ENCODE measurements at regions not wholly inside any gene's neighbourhood (a gene's known extent, or its start where the extent isn't known, plus 50 kb on each side); places are given as distances from the start of the nearest gene placed in this dataset.
"Not testable (repeated sequence)": the region's sequence is repeated elsewhere in the genome, so short reads cannot be mapped to it uniquely, and the experiment has no call there.

GRCh38 chr12:115813256-115813655 lies 464.2 kb downstream of the MED13L start:
- H3K4me3 Mint-ChIP-seq, result no peak overlapping the region
- H3K4me1 Mint-ChIP-seq (ENCODE audit: low read depth), result no peaks in the 10 kb centered on the region
- intact Hi-C loops (cut with micrococcal nuclease), result no loop called here
- H3K27ac Mint-ChIP-seq, result no peak overlapping the region
- H3K36me3 Mint-ChIP-seq (ENCODE audit: low read depth), result no peaks in the 10 kb centered on the region
- peaks cover 1% of the 10 kb centered on the region for H3K27me3 Mint-ChIP-seq
- H3K9me3 Mint-ChIP-seq, result no peaks in the 10 kb centered on the region

GRCh38 chr12:115811929-115812328 lies 465.6 kb downstream of the MED13L start:
- intact Hi-C loops (cut with micrococcal nuclease), result no loop called here
- Mint-ChIP-seq H3K27ac (no peak overlapping the region), H3K9me3 (no peaks in the 10 kb centered on the region), H3K27me3 (peaks cover 1% of the 10 kb centered on the region), H3K4me3 (no peak overlapping the region), H3K36me3 (ENCODE audit: low read depth) (no peaks in the 10 kb centered on the region), H3K4me1 (ENCODE audit: low read depth) (no peaks in the 10 kb centered on the region)

GRCh38 chr12:115811045-115811444 lies 466.4 kb downstream of the MED13L start:
- Mint-ChIP-seq H3K4me3 (no peak overlapping the region), H3K27ac (no peak overlapping the region), H3K27me3 (peaks cover 1% of the 10 kb centered on the region), H3K9me3 (no peaks in the 10 kb centered on the region), H3K36me3 (ENCODE audit: low read depth) (no peaks in the 10 kb centered on the region), H3K4me1 (ENCODE audit: low read depth) (no peaks in the 10 kb centered on the region)
- intact Hi-C loops (cut with micrococcal nuclease), result no loop called here

- no peaks in the 10 kb centered on the region for H3K9me3 Mint-ChIP-seq
- peaks cover 3% of the 10 kb centered on the region for H3K27me3 Mint-ChIP-seq
- H3K27ac Mint-ChIP-seq, result no peak overlapping the region
- H3K4me3 Mint-ChIP-seq, result no peak overlapping the region
- intact Hi-C loops (cut with micrococcal nuclease), result no loop called here
- no peaks in the 10 kb centered on the region for H3K4me1 Mint-ChIP-seq (ENCODE audit: low read depth)
- H3K36me3 Mint-ChIP-seq (ENCODE audit: low read depth), result no peaks in the 10 kb centered on the region
These were observed 467.2 kb downstream of the MED13L start for GRCh38 chr12:115810122-115810901.

- H3K36me3 Mint-ChIP-seq (ENCODE audit: low read depth), result no peaks in the 10 kb centered on the region
- peaks cover 1% of the 10 kb centered on the region for H3K27me3 Mint-ChIP-seq
- no peaks in the 10 kb centered on the region for H3K9me3 Mint-ChIP-seq
- H3K4me1 Mint-ChIP-seq (ENCODE audit: low read depth), result no peaks in the 10 kb centered on the region
- intact Hi-C loops (cut with micrococcal nuclease), result no loop called here
- H3K4me3 Mint-ChIP-seq, result no peak overlapping the region
- no peak overlapping the region for H3K27ac Mint-ChIP-seq
These were observed 471.5 kb downstream of the MED13L start for GRCh38 chr12:115806000-115806399.

- Mint-ChIP-seq H3K36me3 (ENCODE audit: low read depth) (no peaks in the 10 kb centered on the region), H3K4me3 (no peak overlapping the region), H3K27me3 (peaks cover 3% of the 10 kb centered on the region), H3K27ac (no peak overlapping the region), H3K4me1 (ENCODE audit: low read depth) (no peaks in the 10 kb centered on the region), H3K9me3 (no peaks in the 10 kb centered on the region)
- intact Hi-C loops (cut with micrococcal nuclease), result no loop called here
These were observed 474.7 kb downstream of the MED13L start for GRCh38 chr12:115802767-115803166.

- no peaks in the 10 kb centered on the region for H3K36me3 Mint-ChIP-seq (ENCODE audit: low read depth)
- no peak overlapping the region for H3K4me3 Mint-ChIP-seq
- H3K27ac Mint-ChIP-seq, result no peak overlapping the region
These were observed 475.6 kb downstream of the MED13L start for GRCh38 chr12:115801871-115802270.

GRCh38 chr12:115799610-115800009 lies 477.9 kb downstream of the MED13L start:
- intact Hi-C loops (cut with micrococcal nuclease), result no loop called here
- Mint-ChIP-seq H3K27me3 (peaks cover 2% of the 10 kb centered on the region), H3K9me3 (no peaks in the 10 kb centered on the region), H3K36me3 (ENCODE audit: low read depth) (no peaks in the 10 kb centered on the region), H3K4me3 (no peak overlapping the region), H3K4me1 (ENCODE audit: low read depth) (no peaks in the 10 kb centered on the region), H3K27ac (no peak overlapping the region)

More at GRCh38 chr12:115801871-115802270, 475.6 kb downstream of the MED13L start:
- Mint-ChIP-seq H3K4me1 (ENCODE audit: low read depth) (no peaks in the 10 kb centered on the region), H3K9me3 (no peaks in the 10 kb centered on the region), H3K27me3 (peaks cover 3% of the 10 kb centered on the region)
- intact Hi-C loops (cut with micrococcal nuclease), result no loop called here

GRCh38 chr12:115798309-115798917 lies 479.1 kb downstream of the MED13L start:
- Mint-ChIP-seq H3K27me3 (peaks cover 2% of the 10 kb centered on the region), H3K9me3 (no peaks in the 10 kb centered on the region), H3K36me3 (ENCODE audit: low read depth) (no peaks in the 10 kb centered on the region), H3K27ac (no peak overlapping the region), H3K4me1 (ENCODE audit: low read depth) (no peaks in the 10 kb centered on the region), H3K4me3 (no peak overlapping the region)
- intact Hi-C loops (cut with micrococcal nuclease), result no loop called here

GRCh38 chr12:115794659-115795081 lies 482.8 kb downstream of the MED13L start:
- H3K36me3 Mint-ChIP-seq (ENCODE audit: low read depth), result no peaks in the 10 kb centered on the region
- no peak overlapping the region for H3K27ac Mint-ChIP-seq
- peaks cover 2% of the 10 kb centered on the region for H3K27me3 Mint-ChIP-seq

GRCh38 chr12:115791331-115791730 lies 486.2 kb downstream of the MED13L start:
- no peaks in the 10 kb centered on the region for H3K4me1 Mint-ChIP-seq (ENCODE audit: low read depth)
- H3K27ac Mint-ChIP-seq, result no peak overlapping the region
- H3K4me3 Mint-ChIP-seq, result no peak overlapping the region
- intact Hi-C loops (cut with micrococcal nuclease), result no loop called here
- no peaks in the 10 kb centered on the region for H3K36me3 Mint-ChIP-seq (ENCODE audit: low read depth)
- no peaks in the 10 kb centered on the region for H3K27me3 Mint-ChIP-seq
- no peaks in the 10 kb centered on the region for H3K9me3 Mint-ChIP-seq

More at GRCh38 chr12:115794659-115795081, 482.8 kb downstream of the MED13L start:
- intact Hi-C loops (cut with micrococcal nuclease), result no loop called here
- H3K4me3 Mint-ChIP-seq, result no peak overlapping the region
- no peaks in the 10 kb centered on the region for H3K4me1 Mint-ChIP-seq (ENCODE audit: low read depth)
- H3K9me3 Mint-ChIP-seq, result no peaks in the 10 kb centered on the region

- H3K9me3 Mint-ChIP-seq, result no peaks in the 10 kb centered on the region
- no peaks in the 10 kb centered on the region for H3K4me1 Mint-ChIP-seq (ENCODE audit: low read depth)
These were observed 487.0 kb downstream of the MED13L start for GRCh38 chr12:115790526-115790925.

GRCh38 chr12:115786490-115786889 lies 491.0 kb downstream of the MED13L start:
- H3K9me3 Mint-ChIP-seq; H3K27me3 Mint-ChIP-seq; H3K4me1 Mint-ChIP-seq (ENCODE audit: low read depth); H3K27ac Mint-ChIP-seq; H3K36me3 Mint-ChIP-seq (ENCODE audit: low read depth); H3K4me3 Mint-ChIP-seq; intact Hi-C loops (cut with micrococcal nuclease): not testable (repeated sequence)

More at GRCh38 chr12:115790526-115790925, 487.0 kb downstream of the MED13L start:
- no peak overlapping the region for H3K4me3 Mint-ChIP-seq
- H3K27me3 Mint-ChIP-seq, result no peaks in the 10 kb centered on the region
- intact Hi-C loops (cut with micrococcal nuclease), result no loop called here
- no peak overlapping the region for H3K27ac Mint-ChIP-seq
- no peaks in the 10 kb centered on the region for H3K36me3 Mint-ChIP-seq (ENCODE audit: low read depth)

GRCh38 chr12:115785548-115785947 lies 491.9 kb downstream of the MED13L start:
- H3K9me3 Mint-ChIP-seq, result no peaks in the 10 kb centered on the region
- intact Hi-C loops (cut with micrococcal nuclease), result no loop called here
- H3K27me3 Mint-ChIP-seq, result no peaks in the 10 kb centered on the region
- H3K4me1 Mint-ChIP-seq (ENCODE audit: low read depth), result no peaks in the 10 kb centered on the region
- no peaks in the 10 kb centered on the region for H3K36me3 Mint-ChIP-seq (ENCODE audit: low read depth)
- no peak overlapping the region for H3K27ac Mint-ChIP-seq
- no peak overlapping the region for H3K4me3 Mint-ChIP-seq

Data from dendritic cell treated with granulocyte-macrophage colony-stimulating factor and Interleukin-4, amounts not matched to agents 40 ng/mL and 50 ng/mL, for 4 days (primary cell).